Heart left ventricle (tissue), 16 donors: ENCODE measurements at regions not wholly inside any gene's neighbourhood (a gene's known extent, or its start where the extent isn't known, plus 50 kb on each side); places are given as distances from the start of the nearest gene placed in this dataset.

Experiments used
- ATAC-seq, 4 donors: fragments of 200-7000 bp; cut with Tn5 transposase; one replicate each; pipeline ENCODE4 v1.9.1; 2020 to 2022; ENCODE audit warnings: moderate library complexity in 4 of 4, mild to moderate bottlenecking in 3 of 4, moderate number of reproducible peaks in 1 of 4
- DNase-seq, 5 donors: peaks; one replicate each; pipeline ENCODE4 v3.0.0-alpha.2; 2020
- H3K27ac ChIP-seq, 12 donors: fragments of 200-600 bp; sonication (generic) in 4 of 12; one replicate each; pipeline versions ENCODE4 v1.5.0 to v1.8.0; 2016 to 2022; ENCODE audit warnings: mild to moderate bottlenecking in 2 of 12
- H3K27me3 ChIP-seq, 9 donors: fragments of 200-600 bp; sonication (generic) in 2 of 9; one replicate each; pipeline versions ENCODE4 v1.5.1 to v1.8.0; 2016 to 2022; ENCODE audit warnings: mild to moderate bottlenecking in 3 of 9
- H3K36me3 ChIP-seq, 9 donors: fragments of 200-600 bp; sonication (generic) in 2 of 9; one replicate each; pipeline versions ENCODE4 v1.5.0 to v1.8.0; 2018 to 2022; ENCODE audit warnings: mild to moderate bottlenecking in 2 of 9
- H3K4me1 ChIP-seq, 12 donors: fragments of 200-600 bp; sonication (generic) in 4 of 12; one replicate each; pipeline versions ENCODE4 v1.5.0 to v1.8.0; 2016 to 2022; ENCODE audit warnings: mild to moderate bottlenecking in 3 of 12
- H3K4me3 ChIP-seq, 12 donors: fragments of 200-600 bp; sonication (generic) in 4 of 12; one replicate each; pipeline versions ENCODE4 v1.5.0 to v1.8.0; 2017 to 2022; ENCODE audit warnings: mild to moderate bottlenecking in 9 of 12, moderate library complexity in 4 of 12
- H3K9me3 ChIP-seq, 12 donors: fragments of 200-600 bp; sonication (generic) in 4 of 12; one replicate each; pipeline versions ENCODE4 v1.5.0 to v1.8.0; 2016 to 2022; ENCODE audit warnings: mild to moderate bottlenecking in 1 of 12
- POLR2A ChIP-seq, 2 donors: fragments of 450-650 bp; IDR thresholded peaks; one replicate each; pipeline ENCODE4 v1.6.1; 2017; ENCODE audit warnings: antibody characterized with exemption in 2 of 2, mild to moderate bottlenecking in 2 of 2, moderate library complexity in 2 of 2
- WGBS, 4 donors: extraction: QIAGEN DNeasy Blood & Tissue Kit in 2 of 4; methylation state at CpG; one replicate each; pipeline versions ENCODE4 v1.1.5 to v1.1.7; 2013 to 2018; 5-methylcytosine and 5-hydroxymethylcytosine counted together
- intact Hi-C, 10 donors: fragments of 100-400 bp; cut with DNase I; formaldehyde crosslinking; loops; one replicate each; pipeline versions ENCODE4 v1.11.1 to v1.14.2; 2022
- TF ChIP-seq, protein P1 (sequence below), 12 donors: fragments of 200-600 bp; sonication (generic) in 4 of 12; IDR thresholded peaks; one replicate each; pipeline versions ENCODE4 v1.5.0 to v1.8.0; 2018 to 2022; ENCODE audit warnings: antibody characterized with exemption in 12 of 12, mild to moderate bottlenecking in 5 of 12
- donor health status: ischemic (EF 13 %, LVEDD 7.1; RV severe dilation, severe dysfunction).
- donor health status: healthy with polysubstance abuse.
- donor health status: DM: no; HTN: yes; CAD: no.
- donor health status: DM: no; HTN: no; CAD: no.
- donor health status: ischemic (EF 25% LVEDD 6.9; RV normal size, moderate dysfunction).
- donor health status: ischemic (EF 25% LVEDD 5.7; RV mildly dilated, moderate dysfunction).
- donor health status: healthy.
- donor health status: DM: yes; HTN: yes; CAD: no.
- donor health status: ischemic (EF 35%, LVEDD 5.7; RV mildly dilated, moderate dysfunction).
- donor health status: nonischemic (EF 11% LVEDD 7.7; RV severe dilation, severe dysfunction).
- donor health status: DM: yes; HTN: yes; CAD: no.
- donor health status: PGD.
- donor health status: ischemic (EF 29% LVEDD 5.4; RV normal size, mild dysfunction).
- donor health status: nonischemic (EF 23%, LVEDD 6.1; RV moderate dilation, normal function).

GRCh38 chr7:54186336-54186735, 355.8 kb upstream of the VSTM2A start:
- TF ChIP-seq, protein P1, sequence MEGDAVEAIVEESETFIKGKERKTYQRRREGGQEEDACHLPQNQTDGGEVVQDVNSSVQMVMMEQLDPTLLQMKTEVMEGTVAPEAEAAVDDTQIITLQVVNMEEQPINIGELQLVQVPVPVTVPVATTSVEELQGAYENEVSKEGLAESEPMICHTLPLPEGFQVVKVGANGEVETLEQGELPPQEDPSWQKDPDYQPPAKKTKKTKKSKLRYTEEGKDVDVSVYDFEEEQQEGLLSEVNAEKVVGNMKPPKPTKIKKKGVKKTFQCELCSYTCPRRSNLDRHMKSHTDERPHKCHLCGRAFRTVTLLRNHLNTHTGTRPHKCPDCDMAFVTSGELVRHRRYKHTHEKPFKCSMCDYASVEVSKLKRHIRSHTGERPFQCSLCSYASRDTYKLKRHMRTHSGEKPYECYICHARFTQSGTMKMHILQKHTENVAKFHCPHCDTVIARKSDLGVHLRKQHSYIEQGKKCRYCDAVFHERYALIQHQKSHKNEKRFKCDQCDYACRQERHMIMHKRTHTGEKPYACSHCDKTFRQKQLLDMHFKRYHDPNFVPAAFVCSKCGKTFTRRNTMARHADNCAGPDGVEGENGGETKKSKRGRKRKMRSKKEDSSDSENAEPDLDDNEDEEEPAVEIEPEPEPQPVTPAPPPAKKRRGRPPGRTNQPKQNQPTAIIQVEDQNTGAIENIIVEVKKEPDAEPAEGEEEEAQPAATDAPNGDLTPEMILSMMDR (IDR thresholded peaks at IDR 0.05): no peak
- no peak for TF ChIP-seq POLR2A (IDR thresholded peaks at IDR 0.05)

DNA sequence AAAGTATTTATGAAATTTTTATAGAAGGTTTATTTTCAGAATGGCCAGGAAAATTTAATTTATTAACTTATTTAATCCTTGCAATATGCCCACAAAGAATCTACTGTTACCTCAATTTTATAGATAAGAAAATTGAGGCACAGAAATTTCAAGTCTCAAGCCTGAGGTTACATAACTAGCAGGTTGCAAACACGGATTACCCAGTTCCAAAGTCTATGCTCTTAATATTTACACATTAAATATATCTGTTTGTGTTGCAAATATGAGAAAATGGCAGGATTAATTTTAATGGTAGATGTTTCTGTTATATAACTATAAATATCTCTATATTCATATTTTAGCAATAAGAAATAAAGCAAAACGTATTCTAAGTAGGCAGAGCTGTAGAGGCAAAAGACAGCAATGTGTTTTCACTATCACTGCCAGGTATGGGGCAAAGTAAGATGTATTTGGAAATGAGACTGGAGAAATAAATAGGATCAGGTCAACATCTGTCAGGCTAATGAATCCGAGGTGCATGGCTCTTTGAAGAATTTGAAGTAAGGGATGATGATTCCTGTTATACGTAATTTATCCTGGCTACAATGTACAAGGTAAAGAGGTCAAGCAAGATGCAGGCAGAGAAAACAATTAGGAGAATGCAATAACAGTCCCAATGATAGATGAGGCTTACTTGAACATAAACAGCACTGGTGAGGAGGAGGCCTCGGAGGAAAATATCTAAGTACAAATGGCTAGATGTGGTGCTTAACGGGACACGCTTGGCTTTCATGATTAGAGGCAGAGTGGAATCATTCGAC, 354.1 kb upstream of the VSTM2A start:
- peaks cover 0 to 9% (median 0%) of the 10 kb centered on the region in 12 donors for H3K9me3 ChIP-seq
- no peaks in the 10 kb centered on the region for H3K36me3 ChIP-seq
- no peak overlapping the region for H3K4me3 ChIP-seq
- H3K4me1 ChIP-seq: no peaks in the 10 kb centered on the region
- intact Hi-C loops: no loop called here
- H3K27ac ChIP-seq: no peak overlapping the region
- TF ChIP-seq POLR2A (IDR thresholded peaks at IDR 0.05): no peak
- TF ChIP-seq, protein P1 (IDR thresholded peaks at IDR 0.05): no peak
- ATAC-seq (no peak), DNase-seq (no peak)
- no peaks in the 10 kb centered on the region for H3K27me3 ChIP-seq
- WGBS, 4 donors: 67 to 80% (median 79%) methylated on average over 8 of the region's 8 CpGs

More at GRCh38 chr7:54186336-54186735, 355.8 kb upstream of the VSTM2A start:
- intact Hi-C loops: no loop called here
- DNase-seq: no peak
- no peaks in the 10 kb centered on the region for H3K27me3 ChIP-seq
- ATAC-seq: no peak
- H3K36me3 ChIP-seq: no peaks in the 10 kb centered on the region
- no peaks in the 10 kb centered on the region for H3K4me1 ChIP-seq
- peaks cover 0 to 13% (median 0%) of the 10 kb centered on the region in 12 donors for H3K9me3 ChIP-seq
- no peak overlapping the region for H3K27ac ChIP-seq
- no peak overlapping the region for H3K4me3 ChIP-seq

GRCh38 chr7:54188843-54189242, 353.3 kb upstream of the VSTM2A start:
- H3K27me3 ChIP-seq: no peaks in the 10 kb centered on the region
- no peak overlapping the region for H3K4me3 ChIP-seq
- ATAC-seq: no peak
- no peaks in the 10 kb centered on the region for H3K4me1 ChIP-seq
- H3K36me3 ChIP-seq: no peaks in the 10 kb centered on the region
- TF ChIP-seq, protein P1 (IDR thresholded peaks at IDR 0.05): no peak
- no peak for TF ChIP-seq POLR2A (IDR thresholded peaks at IDR 0.05)
- peaks cover 0 to 9% (median 0%) of the 10 kb centered on the region in 12 donors for H3K9me3 ChIP-seq
- no peak for DNase-seq
- WGBS, 4 donors: 66 to 79% (median 73%) methylated on average over 2 of the region's 2 CpGs
- no peak overlapping the region for H3K27ac ChIP-seq
- intact Hi-C loops: no loop called here

DNA sequence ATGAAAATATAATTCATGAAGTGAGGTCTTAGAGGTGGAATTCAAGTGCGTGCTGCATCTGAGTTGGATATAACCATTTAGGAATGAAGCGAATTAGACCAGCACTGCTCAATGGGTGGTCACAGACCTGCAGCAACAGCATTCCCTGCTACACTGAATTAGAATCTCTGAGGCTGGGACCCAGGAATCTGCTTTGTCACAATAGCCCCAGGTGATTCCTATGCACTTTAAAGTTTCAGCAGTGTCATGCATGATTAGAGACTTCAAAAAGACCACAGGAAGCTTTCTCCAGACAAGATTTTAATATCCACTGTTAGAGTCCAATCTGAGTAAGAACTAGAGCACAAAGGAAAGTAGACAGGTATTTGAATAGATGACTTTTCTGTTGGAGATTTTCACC, 352.8 kb upstream of the VSTM2A start:
- Histone ChIP-seq H3K4me1 (no peaks in the 10 kb centered on the region), H3K27me3 (no peaks in the 10 kb centered on the region), H3K27ac (no peak overlapping the region), H3K4me3 (no peak overlapping the region), H3K36me3 (no peaks in the 10 kb centered on the region), H3K9me3 (peaks cover 0 to 7% (median 0%) of the 10 kb centered on the region in 12 donors)
- 54 to 59% (median 56%) methylated on average over 2 of the region's 2 CpGs for WGBS, 4 donors
- intact Hi-C loops: no loop called here
- DNase-seq: no peak
- ATAC-seq: no peak
- TF ChIP-seq, protein P1 (IDR thresholded peaks at IDR 0.05): no peak
- no peak for TF ChIP-seq POLR2A (IDR thresholded peaks at IDR 0.05)
